Keratinocyte (primary cell): ENCODE measurements at regions not wholly inside any gene's neighbourhood (a gene's known extent, or its start where the extent isn't known, plus 50 kb on each side); places are given as distances from the start of the nearest gene placed in this dataset.

Source experiments
- DNase-seq: peaks from one replicate; pipeline ENCODE4 v3.0.0-alpha.2; 2011; ENCODE audit warnings: low read depth, missing footprints, low spot score
- FAIRE-seq: peaks from 2 replicates; lab custom pipeline; 2011; peaks lifted over from hg19 to GRCh38; lab: Jason Lieb, UNC
- H2AFZ ChIP-seq: 2 replicates; pipeline ENCODE4 v1.6.0; 2012; ENCODE audit warnings: low read length, control low read depth, inconsistent platforms; ENCODE audit not compliant: control insufficient read depth
- H3K27ac ChIP-seq: 2 replicates; pipeline ENCODE4 v1.5.1; 2011; ENCODE audit warnings: low read length; ENCODE audit not compliant: control insufficient read depth, insufficient read depth
- H3K27me3 ChIP-seq: 3 replicates; pipeline ENCODE4 v1.6.0; 2011; ENCODE audit warnings: low read length; ENCODE audit not compliant: control insufficient read depth, insufficient read depth; ENCODE audit errors: extremely low read depth
- H3K36me3 ChIP-seq, 2 experiments: 2 replicates in 1 of 2; 3 replicates in 1 of 2; pipeline ENCODE4 v1.5.1; 2011; ENCODE audit warnings: low read length in 2 of 2, mild to moderate bottlenecking in 1 of 2; ENCODE audit not compliant: control insufficient read depth in 2 of 2, insufficient read depth in 2 of 2; ENCODE audit errors: extremely low read depth in 1 of 2
- H3K4me1 ChIP-seq: 3 replicates; pipeline ENCODE4 v1.5.1; 2011; ENCODE audit warnings: low read length; ENCODE audit not compliant: control insufficient read depth, insufficient read depth; ENCODE audit errors: extremely low read depth
- H3K4me2 ChIP-seq: 3 replicates; pipeline ENCODE4 v1.6.0; 2011; ENCODE audit warnings: low read depth, low read length; ENCODE audit not compliant: control insufficient read depth, insufficient read depth; ENCODE audit errors: extremely low read depth
- H3K4me3 ChIP-seq, 3 experiments: fragments of 200-600 bp in 1 of 3; sonication (generic) in 1 of 3; 2 replicates in 2 of 3; 3 replicates in 1 of 3; pipeline ENCODE4 v1.5.1; 2011 to 2016; ENCODE audit warnings: low read length in 3 of 3, mild to moderate bottlenecking in 3 of 3, control low read depth in 2 of 3, inconsistent platforms in 1 of 3, low read depth in 1 of 3, mixed read lengths in 1 of 3, mixed run types in 1 of 3, moderate library complexity in 1 of 3; ENCODE audit not compliant: control insufficient read depth in 2 of 3, insufficient read depth in 2 of 3; ENCODE audit errors: extremely low read depth in 1 of 3
- H3K79me2 ChIP-seq: 2 replicates; pipeline ENCODE4 v1.6.0; 2012; ENCODE audit warnings: low read length; ENCODE audit not compliant: control insufficient read depth, insufficient read depth
- H3K9ac ChIP-seq: 3 replicates; pipeline ENCODE4 v1.6.0; 2011; ENCODE audit warnings: low read length; ENCODE audit not compliant: control insufficient read depth, insufficient read depth; ENCODE audit errors: extremely low read depth
- H3K9me1 ChIP-seq: 3 replicates; pipeline ENCODE4 v1.6.0; 2011; ENCODE audit warnings: low read length; ENCODE audit not compliant: control insufficient read depth, insufficient read depth; ENCODE audit errors: extremely low read depth
- H3K9me3 ChIP-seq: 2 replicates; pipeline ENCODE4 v1.5.1; 2012; ENCODE audit warnings: low read depth, low read length; ENCODE audit not compliant: control insufficient read depth
- H4K20me1 ChIP-seq: 3 replicates; pipeline ENCODE4 v1.6.0; 2011; ENCODE audit warnings: low read length; ENCODE audit not compliant: control insufficient read depth, insufficient read depth; ENCODE audit errors: extremely low read depth
- CTCF ChIP-seq, 3 experiments: IDR thresholded peaks in 1 of 3; conservative IDR thresholded peaks in 1 of 3; optimal IDR thresholded peaks in 1 of 3; 2 replicates in 2 of 3; 3 replicates in 1 of 3; pipeline versions ENCODE3 to v1.5.1; 2011; ENCODE audit warnings: low read length in 3 of 3, mild to moderate bottlenecking in 3 of 3, moderate library complexity in 2 of 3, control low read depth in 1 of 3, inconsistent platforms in 1 of 3; ENCODE audit not compliant: insufficient read depth in 2 of 3; ENCODE audit errors: extremely low read depth in 1 of 3
- EZH2 ChIP-seq: IDR thresholded peaks from one replicate; pipeline ENCODE4 v1.6.1; 2012; ENCODE audit warnings: inconsistent platforms, mild to moderate bottlenecking, low read length, moderate library complexity
- dilution Hi-C: fragments of 300-500 bp; cut with MboI; formaldehyde crosslinking; loops from one replicate; pipeline ENCODE4 v1.7.0; 2020; ENCODE audit warnings: low sequenced_read_pairs; ENCODE audit not compliant: extremely low pct_ligation_motif_present

GRCh38 chr2:38496927-38497669 is 105.6 kb downstream of the HNRNPLL start:
- FAIRE-seq, result no peak
- dilution Hi-C loops, result no loop called here
- H3K4me3 ChIP-seq, result no peak overlapping the region

GRCh38 chr2:38495880-38496279 is 106.8 kb downstream of the HNRNPLL start:
- TF ChIP-seq EZH2 (no peak), CTCF (optimal IDR thresholded peaks at IDR 0.05 in 1 of 3, IDR thresholded peaks at IDR 0.05 in 1 of 3, conservative IDR thresholded peaks at IDR 0.05 in 1 of 3; ENCODE audit: extremely low read depth in 1 of 3, insufficient read depth in 2 of 3, low read length in 3 of 3) (no peak)
- no peak for DNase-seq
- Histone ChIP-seq H3K9me1 (no peaks in the 10 kb centered on the region), H3K27ac (no peak overlapping the region), H3K4me1 (peaks cover 9% of the 10 kb centered on the region), H3K4me2 (no peak overlapping the region), H3K79me2 (no peaks in the 10 kb centered on the region), H2AFZ (no peak overlapping the region), H3K9ac (no peak overlapping the region), H4K20me1 (no peaks in the 10 kb centered on the region), H3K36me3 (no peaks in the 10 kb centered on the region), H3K9me3 (no peaks in the 10 kb centered on the region), H3K4me3 (no peak overlapping the region), H3K27me3 (no peaks in the 10 kb centered on the region)
- no peak for FAIRE-seq
- dilution Hi-C loops, result no loop called here

More at GRCh38 chr2:38496927-38497669, 105.6 kb downstream of the HNRNPLL start:
- H3K27ac ChIP-seq, result no peak overlapping the region
- H3K9me1 ChIP-seq, result no peaks in the 10 kb centered on the region
- no peaks in the 10 kb centered on the region for H3K36me3 ChIP-seq
- no peak overlapping the region for H3K9ac ChIP-seq
- H3K9me3 ChIP-seq, result no peaks in the 10 kb centered on the region
- H3K27me3 ChIP-seq, result no peaks in the 10 kb centered on the region
- H3K4me1 ChIP-seq, result peaks cover 9% of the 10 kb centered on the region
- H3K4me2 ChIP-seq, result no peak overlapping the region
- no peaks in the 10 kb centered on the region for H4K20me1 ChIP-seq
- TF ChIP-seq EZH2, result no peak
- no peak for TF ChIP-seq CTCF (optimal IDR thresholded peaks at IDR 0.05 in 1 of 3, IDR thresholded peaks at IDR 0.05 in 1 of 3, conservative IDR thresholded peaks at IDR 0.05 in 1 of 3; ENCODE audit: extremely low read depth in 1 of 3, insufficient read depth in 2 of 3, low read length in 3 of 3)
- DNase-seq, result no peak
- no peaks in the 10 kb centered on the region for H3K79me2 ChIP-seq
- H2AFZ ChIP-seq, result no peak overlapping the region
